ENCODE measurements at regions not wholly inside any gene's neighbourhood (a gene's known extent, or its start where the extent isn't known, plus 50 kb on each side); places are given as distances from the start of the nearest gene placed in this dataset.

GRCh38 chr10:4506095-4506494, 319.9 kb upstream of the AKR1E2 start:
- Histone ChIP-seq H3K56ac (ENCODE audit: insufficient read length, low read depth, low read length) (no peak overlapping the region), H3K23ac (ENCODE audit: insufficient read length, low read depth, low read length) (no peak overlapping the region), H3K79me2 (ENCODE audit: insufficient read depth, low read length) (no peaks in the 10 kb centered on the region), H4K91ac (ENCODE audit: insufficient read length, low read depth, low read length) (no peak overlapping the region), H3K9ac (ENCODE audit: extremely low read depth, insufficient read length, low read length) (no peak overlapping the region), H2BK120ac (ENCODE audit: low read depth, low read length, poor library complexity, severe bottlenecking) (no peak overlapping the region), H2BK15ac (ENCODE audit: low read depth, low read length) (no peak overlapping the region), H3K18ac (ENCODE audit: insufficient read length, low read depth, low read length) (no peak overlapping the region), H3T11ph (ENCODE audit: low read length) (no peak overlapping the region), H2AFZ (ENCODE audit: low read length) (no peak overlapping the region), H3K4me1 (ENCODE audit: insufficient read depth, low read length) (no peaks in the 10 kb centered on the region), H2BK20ac (ENCODE audit: low read depth, low read length, poor library complexity, severe bottlenecking) (no peak overlapping the region), H4K8ac (replicated peaks; ENCODE audit: insufficient read length, low read depth, low read length) (no peak overlapping the region), H3K4ac (ENCODE audit: low read depth, low read length) (no peak overlapping the region), H3K27me3 (ENCODE audit: insufficient read depth, low read length) (no peaks in the 10 kb centered on the region), H4K5ac (ENCODE audit: insufficient read length, low read depth, low read length) (no peak overlapping the region), H3K23me2 (ENCODE audit: insufficient read length, low read depth, low read length, poor library complexity, severe bottlenecking) (no peaks in the 10 kb centered on the region), H3K79me1 (ENCODE audit: insufficient read depth, low read depth, low read length, poor library complexity, severe bottlenecking) (no peaks in the 10 kb centered on the region), H3K4me2 (ENCODE audit: insufficient read depth, insufficient read length, low read length) (no peak overlapping the region), H4K20me1 (ENCODE audit: control insufficient read depth, insufficient read depth, insufficient read length) (no peaks in the 10 kb centered on the region), H2BK12ac (ENCODE audit: insufficient read length, low read depth, low read length) (no peak overlapping the region), H2AK5ac (ENCODE audit: insufficient read length, low read length) (no peak overlapping the region), H3K27ac (ENCODE audit: insufficient read length, low read depth, low read length) (no peak overlapping the region), H2BK5ac (ENCODE audit: insufficient read length, low read length) (no peak overlapping the region), H3K14ac (ENCODE audit: insufficient read depth, low read length) (no peak overlapping the region), H3K9me3 (ENCODE audit: control insufficient read depth, low read depth, low read length) (no peaks in the 10 kb centered on the region)
- no peak for DNase-seq
- Mint-ChIP-seq H3K4me3 (no peak overlapping the region), H3K27ac (no peak overlapping the region), H3K27me3 (ENCODE audit: low read depth) (no peaks in the 10 kb centered on the region), H3K36me3 (ENCODE audit: insufficient read depth in 1 of 3, low read depth in 3 of 3) (no peaks in the 10 kb centered on the region), H3K9me3 (no peaks in the 10 kb centered on the region), H3K4me1 (0 out of 4 replicates have a peak, but pooled peaks cover 4% of the 10 kb centered on the region in 2 experiments)
- TF ChIP-seq CTCF (conservative IDR thresholded peaks at IDR 0.05), result no peak
- no CpG with 5 or more reads among the region's 2 CpGs for WGBS (ENCODE audit: extremely low coverage, insufficient read length, low lambda C conversion rate)
